Duodenal mucosa (tissue), 2 donors: ENCODE measurements at regions not wholly inside any gene's neighbourhood (a gene's known extent, or its start where the extent isn't known, plus 50 kb on each side); places are given as distances from the start of the nearest gene placed in this dataset.

ENCODE experiments used
- H3K27ac ChIP-seq: one replicate; pipeline ENCODE4 v1.7.0; 2013; ENCODE audit warnings: low read depth, low read length
- H3K27me3 ChIP-seq, 2 donors: one replicate each; pipeline ENCODE4 v1.7.0; 2013; ENCODE audit warnings: low read length in 2 of 2, control low read depth in 1 of 2; ENCODE audit not compliant: insufficient read depth in 2 of 2, control insufficient read depth in 1 of 2
- H3K36me3 ChIP-seq, 2 donors: one replicate each; pipeline ENCODE4 v1.7.0; 2013; ENCODE audit warnings: low read length in 2 of 2, control low read depth in 1 of 2; ENCODE audit not compliant: insufficient read depth in 2 of 2, control insufficient read depth in 1 of 2
- H3K4me1 ChIP-seq, 2 donors: one replicate each; pipeline ENCODE4 v1.7.0; 2013; ENCODE audit warnings: low read length in 2 of 2, control low read depth in 1 of 2; ENCODE audit not compliant: insufficient read depth in 2 of 2, control insufficient read depth in 1 of 2
- H3K4me3 ChIP-seq, 2 donors: one replicate each; pipeline ENCODE4 v1.7.0; 2013; ENCODE audit warnings: low read length in 2 of 2, low read depth in 1 of 2
- H3K9ac ChIP-seq, 2 donors: one replicate each; pipeline ENCODE4 v1.7.0; 2013; ENCODE audit warnings: low read length in 2 of 2, low read depth in 1 of 2
- H3K9me3 ChIP-seq, 2 donors: one replicate each; pipeline ENCODE4 v1.7.0; 2013; ENCODE audit warnings: low read length in 2 of 2, control low read depth in 1 of 2; ENCODE audit not compliant: control insufficient read depth in 1 of 2

DNA sequence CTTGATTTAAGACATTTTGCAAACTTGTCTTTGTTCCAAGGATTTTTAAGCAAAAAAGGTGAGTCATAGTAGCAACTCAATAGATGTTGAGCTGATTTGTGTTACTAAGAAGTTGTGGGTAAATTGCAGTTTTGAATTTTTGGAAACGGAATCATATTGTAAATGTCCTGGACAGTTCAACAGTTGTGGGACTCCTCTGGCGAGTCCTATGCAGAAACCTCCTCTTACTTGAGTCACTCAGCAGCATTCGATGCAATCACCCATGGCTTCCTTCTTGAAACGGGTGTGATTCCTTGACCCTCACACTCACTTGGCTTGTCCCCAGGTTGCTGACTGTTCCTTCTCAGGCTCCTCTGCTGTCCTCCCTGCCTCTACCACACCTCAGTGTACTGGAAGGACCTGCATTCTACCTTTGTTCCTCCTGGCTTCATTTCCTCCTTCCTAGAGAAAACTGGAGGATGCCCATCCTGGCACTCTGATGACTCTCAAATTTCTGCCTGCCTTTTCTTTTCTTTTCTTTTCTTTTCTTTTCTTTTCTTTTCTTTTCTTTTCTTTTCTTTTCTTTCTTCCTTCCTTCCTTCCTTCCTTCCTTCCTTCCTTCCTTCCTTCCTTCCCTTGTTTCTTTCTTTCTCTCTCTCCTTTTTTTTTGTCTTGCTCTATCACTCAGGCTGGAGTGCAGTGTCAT lies 52.8 kb upstream of the DGKG start:
- peaks cover 2 to 6% of the 10 kb centered on the region in 2 donors for H3K27me3 ChIP-seq
- H3K27ac ChIP-seq = no peak overlapping the region
- no peaks in the 10 kb centered on the region for H3K36me3 ChIP-seq
- no peak overlapping the region for H3K9ac ChIP-seq
- peaks cover 11 to 20% of the 10 kb centered on the region in 2 donors for H3K4me1 ChIP-seq
- H3K9me3 ChIP-seq = no peaks in the 10 kb centered on the region
- no peak overlapping the region for H3K4me3 ChIP-seq

- H3K27me3 ChIP-seq = peaks cover 2 to 6% of the 10 kb centered on the region in 2 donors
Observed at GRCh38 chr3:186413615-186414415, 51.8 kb upstream of the DGKG start.

GRCh38 chr3:186411994-186412393 lies 50.0 kb upstream of the DGKG start:
- H3K9me3 ChIP-seq = no peaks in the 10 kb centered on the region
- no peaks in the 10 kb centered on the region for H3K36me3 ChIP-seq
- H3K4me3 ChIP-seq = no peak overlapping the region
- H3K27me3 ChIP-seq = no peaks in the 10 kb centered on the region
- no peak overlapping the region for H3K27ac ChIP-seq
- H3K9ac ChIP-seq = no peak overlapping the region
- peaks cover 11 to 20% of the 10 kb centered on the region in 2 donors for H3K4me1 ChIP-seq

More at GRCh38 chr3:186413615-186414415, 51.8 kb upstream of the DGKG start:
- Histone ChIP-seq H3K4me1 (peaks cover 11 to 20% of the 10 kb centered on the region in 2 donors), H3K9me3 (no peaks in the 10 kb centered on the region), H3K4me3 (peak overlapping the region; percentile 57 to 67), H3K9ac (peak overlapping the region; percentile 44 to 54), H3K27ac (no peak overlapping the region), H3K36me3 (no peaks in the 10 kb centered on the region)
